GM12878 (cell line): ENCODE measurements at regions not wholly inside any gene's neighbourhood (a gene's known extent, or its start where the extent isn't known, plus 50 kb on each side); places are given as distances from the start of the nearest gene placed in this dataset.
"Not testable (repeated sequence)": the region's sequence is repeated elsewhere in the genome, so short reads cannot be mapped to it uniquely, and the experiment has no call there.

Experiments
- CHD1 ChIP-seq: IDR thresholded peaks from 2 replicates; pipeline ENCODE4 v1.6.1; 2012; ENCODE audit warnings: low read depth, low read length, improper control_type of control experiment
- JUND ChIP-seq: IDR thresholded peaks from 2 replicates; pipeline ENCODE4 v1.6.1; 2012; ENCODE audit warnings: low read depth, mild to moderate bottlenecking, low read length, improper control_type of control experiment, moderate library complexity
- NRF1 ChIP-seq: conservative IDR thresholded peaks from 2 replicates; pipeline ENCODE4 v1.6.1; 2011; ENCODE audit warnings: mild to moderate bottlenecking, low read depth, low read length, improper control_type of control experiment
- PAX5 ChIP-seq: IDR thresholded peaks from 2 replicates; pipeline ENCODE4 v1.6.1; 2011; ENCODE audit warnings: low read depth, low read length, borderline replicate concordance
- ZBTB33 ChIP-seq: fragments of 450-650 bp; IDR thresholded peaks from 2 replicates; pipeline ENCODE4 v1.6.1; 2017; ENCODE audit warnings: mild to moderate bottlenecking
- TF ChIP-seq, protein P1 (sequence below), 3 experiments: IDR thresholded peaks in 2 of 3; conservative IDR thresholded peaks in 1 of 3; 2 replicates each; pipeline ENCODE4 v1.5.1; 2011; ENCODE audit warnings: low read depth in 3 of 3, low read length in 3 of 3, mild to moderate bottlenecking in 3 of 3, control low read depth in 2 of 3, moderate library complexity in 2 of 3, inconsistent platforms in 1 of 3, mixed read lengths in 1 of 3; ENCODE audit not compliant: control insufficient read depth in 2 of 3, insufficient read depth in 1 of 3; ENCODE audit errors: extremely low read depth in 1 of 3
- TF ChIP-seq, protein P2 (sequence below): IDR thresholded peaks from 2 replicates; pipeline ENCODE4 v1.6.1; 2011; ENCODE audit warnings: borderline replicate concordance, low read depth, mild to moderate bottlenecking, moderate library complexity, low read length; ENCODE audit not compliant: insufficient read depth, poor library complexity, severe bottlenecking

DNA sequence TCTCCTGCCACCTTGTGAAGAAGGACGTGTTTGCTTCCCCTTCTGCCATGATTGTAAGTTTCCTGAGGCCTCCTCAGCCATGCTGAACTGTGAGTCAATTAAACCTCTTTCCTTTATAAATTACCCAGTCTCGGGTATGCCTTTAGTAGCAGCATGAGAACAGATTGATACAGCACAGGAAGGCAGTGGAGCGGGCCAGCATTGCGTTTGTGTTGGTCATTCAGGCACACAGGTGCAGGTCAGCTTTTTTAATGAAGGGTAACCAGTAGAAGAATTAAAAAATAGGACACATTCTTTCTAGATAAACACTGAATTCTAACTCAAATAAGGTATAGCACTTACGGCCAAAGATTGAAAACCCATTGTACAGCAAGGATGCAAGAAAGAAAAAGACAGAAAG is 432.6 kb downstream of the BRD1 start:
- not testable (repeated sequence) for TF ChIP-seq CHD1, NRF1, PAX5, ZBTB33, JUND
- TF ChIP-seq, protein P1, sequence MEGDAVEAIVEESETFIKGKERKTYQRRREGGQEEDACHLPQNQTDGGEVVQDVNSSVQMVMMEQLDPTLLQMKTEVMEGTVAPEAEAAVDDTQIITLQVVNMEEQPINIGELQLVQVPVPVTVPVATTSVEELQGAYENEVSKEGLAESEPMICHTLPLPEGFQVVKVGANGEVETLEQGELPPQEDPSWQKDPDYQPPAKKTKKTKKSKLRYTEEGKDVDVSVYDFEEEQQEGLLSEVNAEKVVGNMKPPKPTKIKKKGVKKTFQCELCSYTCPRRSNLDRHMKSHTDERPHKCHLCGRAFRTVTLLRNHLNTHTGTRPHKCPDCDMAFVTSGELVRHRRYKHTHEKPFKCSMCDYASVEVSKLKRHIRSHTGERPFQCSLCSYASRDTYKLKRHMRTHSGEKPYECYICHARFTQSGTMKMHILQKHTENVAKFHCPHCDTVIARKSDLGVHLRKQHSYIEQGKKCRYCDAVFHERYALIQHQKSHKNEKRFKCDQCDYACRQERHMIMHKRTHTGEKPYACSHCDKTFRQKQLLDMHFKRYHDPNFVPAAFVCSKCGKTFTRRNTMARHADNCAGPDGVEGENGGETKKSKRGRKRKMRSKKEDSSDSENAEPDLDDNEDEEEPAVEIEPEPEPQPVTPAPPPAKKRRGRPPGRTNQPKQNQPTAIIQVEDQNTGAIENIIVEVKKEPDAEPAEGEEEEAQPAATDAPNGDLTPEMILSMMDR (IDR thresholded peaks at IDR 0.05 in 2 of 3, conservative IDR thresholded peaks at IDR 0.05 in 1 of 3; ENCODE audit: control insufficient read depth in 2 of 3, extremely low read depth in 1 of 3, insufficient read depth in 1 of 3, low read depth in 3 of 3, low read length in 3 of 3), result not testable (repeated sequence)
- TF ChIP-seq, protein P2, sequence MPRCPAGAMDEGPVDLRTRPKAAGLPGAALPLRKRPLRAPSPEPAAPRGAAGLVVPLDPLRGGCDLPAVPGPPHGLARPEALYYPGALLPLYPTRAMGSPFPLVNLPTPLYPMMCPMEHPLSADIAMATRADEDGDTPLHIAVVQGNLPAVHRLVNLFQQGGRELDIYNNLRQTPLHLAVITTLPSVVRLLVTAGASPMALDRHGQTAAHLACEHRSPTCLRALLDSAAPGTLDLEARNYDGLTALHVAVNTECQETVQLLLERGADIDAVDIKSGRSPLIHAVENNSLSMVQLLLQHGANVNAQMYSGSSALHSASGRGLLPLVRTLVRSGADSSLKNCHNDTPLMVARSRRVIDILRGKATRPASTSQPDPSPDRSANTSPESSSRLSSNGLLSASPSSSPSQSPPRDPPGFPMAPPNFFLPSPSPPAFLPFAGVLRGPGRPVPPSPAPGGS, result not testable (repeated sequence)
